ENCODE measurements at regions not wholly inside any gene's neighbourhood (a gene's known extent, or its start where the extent isn't known, plus 50 kb on each side); places are given as distances from the start of the nearest gene placed in this dataset.

DNA sequence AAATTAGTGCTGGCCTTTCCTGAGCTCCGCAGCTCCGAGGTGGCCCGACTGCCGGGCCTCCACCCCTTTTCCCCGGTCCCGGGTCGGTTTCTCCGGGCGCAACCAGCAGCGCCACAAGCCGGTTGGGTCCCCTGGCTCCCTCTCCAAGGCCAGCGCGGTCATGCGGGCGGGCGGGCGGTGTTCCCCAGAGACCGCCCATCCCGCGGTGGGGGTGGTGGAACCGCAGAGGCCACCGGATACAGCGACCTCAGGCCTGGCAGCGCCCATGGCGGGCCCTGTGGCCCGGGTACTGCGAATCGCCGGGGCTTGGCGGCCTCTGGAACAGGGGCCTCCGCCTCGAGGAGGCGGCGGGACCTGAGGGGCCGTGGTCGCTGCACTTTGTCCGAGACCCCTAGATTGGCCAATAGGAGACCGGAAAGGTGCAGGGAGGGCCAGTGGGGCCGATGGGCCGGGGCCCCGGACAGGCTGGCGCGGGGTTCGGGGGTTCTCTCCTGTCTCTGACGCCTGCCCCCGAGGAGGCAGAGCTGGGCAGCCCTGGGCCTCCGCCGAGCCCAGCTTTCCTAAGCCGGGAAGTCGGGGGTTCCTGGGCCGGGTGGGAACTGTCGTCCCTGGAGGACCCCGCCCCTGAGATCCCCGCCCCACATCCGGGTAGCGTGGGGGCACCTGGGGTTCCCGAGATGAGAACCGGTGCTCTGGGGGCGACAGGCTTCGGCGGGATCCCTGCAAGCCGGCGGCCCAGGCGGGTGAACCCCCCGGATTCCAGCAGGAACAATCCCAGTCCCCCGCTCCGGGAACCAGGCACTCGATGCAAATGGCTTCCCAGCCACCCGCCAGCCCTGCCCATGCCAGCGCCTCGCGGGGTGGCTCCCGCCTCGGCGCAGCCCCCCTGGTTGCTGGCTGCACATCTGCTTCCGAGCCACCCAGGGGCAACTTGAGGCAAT is 293.9 kb downstream of the ZSWIM6 start:
- H3K9me3 Mint-ChIP-seq: peaks cover 0 to 5% (median 0%) of the 10 kb centered on the region in 9 donors
- no peaks in the 10 kb centered on the region for H3K36me3 Mint-ChIP-seq
- no peak overlapping the region for H3K27ac Mint-ChIP-seq
- peaks cover 11 to 38% (median 13%) of the 10 kb centered on the region in 5 donors for H3K27me3 Mint-ChIP-seq
- ATAC-seq (peak; percentile 53), DNase-seq (peak in 7 of 10 donors; percentile 4 to 20 (median 12))
- POLR2A ChIA-PET: interaction anchor here (0.6 kb wide), 1 partner anchor 682 kb away, joined by 4 read pairs; no protein-coding TSS in a partner anchor
- peaks cover 2 to 27% (median 9%) of the 10 kb centered on the region in 4 donors for H3K4me1 Mint-ChIP-seq
- peak overlapping the region; percentile 54 to 80 (median 75) for H3K4me3 Mint-ChIP-seq

DNA sequence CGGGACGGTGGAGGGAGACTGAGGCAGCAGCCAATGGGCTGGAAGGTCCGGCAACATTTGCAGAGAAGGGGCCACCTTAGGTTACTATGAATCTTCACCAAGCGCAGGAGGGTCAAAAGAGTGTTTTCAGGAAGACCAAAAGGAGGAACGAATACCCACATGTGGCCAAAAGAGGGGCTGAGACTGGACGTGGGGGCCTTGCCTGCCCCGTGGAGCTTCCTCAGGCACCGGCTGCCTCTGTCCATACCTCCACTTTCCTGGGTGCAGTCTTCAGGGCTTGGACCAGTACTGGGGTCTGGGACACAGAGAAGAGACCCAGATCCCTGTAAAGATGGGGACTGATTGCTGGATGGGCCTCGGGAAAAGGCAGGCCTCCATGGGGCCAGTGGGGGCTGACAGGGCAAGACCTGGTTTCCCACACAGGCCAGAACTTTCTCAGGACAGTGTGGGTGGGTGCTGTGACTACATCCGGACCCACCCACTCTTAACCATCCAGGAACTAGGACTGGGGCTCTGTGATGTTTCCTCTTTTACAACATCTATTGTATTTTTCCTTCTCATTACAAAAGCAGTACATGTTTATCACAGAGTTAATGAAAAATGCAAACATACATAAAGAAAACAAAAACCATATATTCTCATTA is 294.7 kb downstream of the ZSWIM6 start:
- H3K27me3 Mint-ChIP-seq: peaks cover 8 to 38% (median 12%) of the 10 kb centered on the region in 5 donors
- H3K4me3 Mint-ChIP-seq: peak overlapping the region; percentile 54 to 79 (median 70)
- peak overlapping the region in 3 of 10 donors; percentile 48 to 63 (median 50) for H3K27ac Mint-ChIP-seq
- POLR2A ChIA-PET: no interaction called here
- no peaks in the 10 kb centered on the region for H3K36me3 Mint-ChIP-seq
- ATAC-seq (no peak), DNase-seq (no peak)
- H3K9me3 Mint-ChIP-seq: peaks cover 0 to 5% (median 0%) of the 10 kb centered on the region in 9 donors
- H3K4me1 Mint-ChIP-seq: peaks cover 2 to 26% (median 9%) of the 10 kb centered on the region in 4 donors

DNA sequence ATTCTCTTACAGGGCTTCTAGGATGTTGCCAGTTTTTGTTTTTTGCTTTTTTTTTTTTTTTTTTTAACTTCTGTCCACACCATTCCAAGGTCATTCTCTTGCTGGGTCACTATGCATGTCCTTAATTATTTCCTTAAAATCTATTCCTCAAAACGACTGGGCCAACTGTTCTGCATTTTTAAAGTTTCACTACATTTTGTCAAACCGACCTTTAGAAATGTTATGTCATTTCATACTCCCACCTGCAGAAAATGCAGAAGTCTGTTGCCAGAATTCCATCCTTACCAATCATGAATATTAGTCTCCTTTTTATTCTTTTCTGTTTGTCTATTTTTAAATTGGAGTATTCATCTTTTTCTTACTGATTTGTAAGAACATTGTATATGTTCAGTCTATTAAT is 295.5 kb downstream of the ZSWIM6 start:
- Mint-ChIP-seq H3K4me3 (peak overlapping the region in 6 of 10 donors; percentile 1 to 57 (median 32)), H3K27me3 (peaks cover under 1 to 35% (median 11%) of the 10 kb centered on the region in 5 donors), H3K36me3 (no peaks in the 10 kb centered on the region), H3K4me1 (peaks cover 2 to 26% (median 9%) of the 10 kb centered on the region in 4 donors), H3K27ac (peak overlapping the region in 1 of 10 donors; percentile 24), H3K9me3 (peaks cover 0 to 5% (median 0%) of the 10 kb centered on the region in 9 donors)
- POLR2A ChIA-PET: no interaction called here
- ATAC-seq (no peak), DNase-seq (no peak)

DNA sequence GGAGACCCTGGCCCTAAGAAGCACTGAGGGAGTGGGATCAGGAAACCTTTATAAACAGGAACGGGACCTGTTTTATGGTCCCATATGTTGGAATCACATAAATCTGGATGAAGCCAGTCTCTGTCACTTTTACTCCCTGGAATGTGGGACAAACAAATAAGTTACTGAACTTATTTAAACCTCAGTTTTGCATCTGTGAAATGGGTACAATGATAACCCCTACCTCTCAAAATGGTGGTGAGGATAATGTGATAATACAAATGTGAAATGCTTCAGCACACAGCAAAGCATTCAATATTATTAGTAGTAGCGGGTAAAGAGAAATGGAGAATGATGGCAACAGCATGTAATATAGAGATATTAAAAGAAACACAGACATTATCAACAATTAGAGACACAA is 298.9 kb downstream of the ZSWIM6 start:
- Mint-ChIP-seq H3K27me3 (peaks cover 0 to 20% (median 4%) of the 10 kb centered on the region in 5 donors), H3K4me3 (no peak overlapping the region), H3K9me3 (peaks cover 0 to 5% (median 0%) of the 10 kb centered on the region in 9 donors), H3K4me1 (peaks cover 0 to 14% (median 7%) of the 10 kb centered on the region in 4 donors), H3K36me3 (no peaks in the 10 kb centered on the region), H3K27ac (no peak overlapping the region)
- ATAC-seq: no peak
- no peak for DNase-seq
- POLR2A ChIA-PET: no interaction called here

- no peaks in the 10 kb centered on the region for H3K36me3 Mint-ChIP-seq
- H3K27ac Mint-ChIP-seq: no peak overlapping the region
- POLR2A ChIA-PET: no interaction called here
- H3K9me3 Mint-ChIP-seq: peaks cover 0 to 5% (median 0%) of the 10 kb centered on the region in 9 donors
- peaks cover 0 to 14% (median 7%) of the 10 kb centered on the region in 4 donors for H3K4me1 Mint-ChIP-seq
- peaks cover 0 to 20% (median 4%) of the 10 kb centered on the region in 5 donors for H3K27me3 Mint-ChIP-seq
- no peak overlapping the region for H3K4me3 Mint-ChIP-seq
- DNase-seq (no peak), ATAC-seq (no peak)
Observed at GRCh38 chr5:61631438-61631941, 299.4 kb downstream of the ZSWIM6 start.

DNA sequence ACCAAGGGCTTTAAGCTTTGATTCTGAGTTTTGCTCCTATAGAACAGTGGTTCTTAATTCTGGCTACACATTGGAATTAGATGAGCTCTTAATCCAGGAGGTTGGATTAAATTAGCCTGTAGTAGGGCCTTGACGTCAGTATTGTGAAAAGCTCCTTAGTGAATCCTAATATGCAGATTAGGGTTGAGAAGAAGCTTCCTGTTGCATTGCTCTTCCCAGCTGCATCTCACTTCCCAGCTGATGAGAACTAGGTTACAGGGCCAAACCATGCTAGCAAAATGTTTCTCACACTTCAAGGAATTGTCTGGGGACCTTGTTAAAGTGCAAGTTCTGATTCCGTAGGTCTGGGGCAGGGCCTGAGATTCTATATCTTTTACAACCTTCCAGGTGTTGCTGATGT is 300.0 kb downstream of the ZSWIM6 start:
- Mint-ChIP-seq H3K27ac (no peak overlapping the region), H3K36me3 (no peaks in the 10 kb centered on the region), H3K4me1 (peaks cover 0 to 8% (median 2%) of the 10 kb centered on the region in 4 donors), H3K27me3 (peaks cover 0 to 16% (median 1%) of the 10 kb centered on the region in 5 donors), H3K4me3 (no peak overlapping the region), H3K9me3 (peaks cover 0 to 5% (median 0%) of the 10 kb centered on the region in 9 donors)
- DNase-seq: no peak
- POLR2A ChIA-PET: no interaction called here
- ATAC-seq: no peak

DNA sequence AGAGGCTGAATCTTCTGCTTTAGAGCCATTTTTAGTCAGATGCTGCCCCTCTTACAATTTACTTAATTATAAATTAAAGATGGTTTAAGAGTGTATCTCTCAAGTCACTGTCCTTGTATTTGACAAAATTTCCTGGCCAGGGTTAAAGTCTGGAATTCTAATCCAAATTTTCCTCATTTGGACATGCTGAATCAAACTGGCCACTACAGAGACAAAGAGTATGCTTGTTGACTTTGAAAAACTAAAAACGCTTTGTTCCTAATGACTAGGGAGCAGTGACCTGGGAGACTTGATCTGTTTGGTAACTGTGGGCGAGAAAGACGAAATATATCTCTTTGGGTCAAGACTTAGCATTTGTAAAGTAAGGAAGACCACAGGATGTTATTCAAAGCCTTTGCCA is 303.2 kb downstream of the ZSWIM6 start:
- no peak overlapping the region for H3K4me3 Mint-ChIP-seq
- H3K36me3 Mint-ChIP-seq: no peaks in the 10 kb centered on the region
- POLR2A ChIA-PET: no interaction called here
- no peaks in the 10 kb centered on the region for H3K4me1 Mint-ChIP-seq
- DNase-seq: no peak
- peaks cover 0 to 8% (median 3%) of the 10 kb centered on the region in 5 donors for H3K27me3 Mint-ChIP-seq
- no peak overlapping the region for H3K27ac Mint-ChIP-seq
- H3K9me3 Mint-ChIP-seq: no peaks in the 10 kb centered on the region
- no peak for ATAC-seq

GRCh38 chr5:61637566-61637965 is 305.5 kb downstream of the ZSWIM6 start:
- Mint-ChIP-seq H3K4me3 (no peak overlapping the region), H3K9me3 (no peaks in the 10 kb centered on the region), H3K27ac (no peak overlapping the region), H3K27me3 (peaks cover 0 to 8% (median 3%) of the 10 kb centered on the region in 5 donors), H3K36me3 (no peaks in the 10 kb centered on the region), H3K4me1 (no peaks in the 10 kb centered on the region)
- POLR2A ChIA-PET: no interaction called here
- ATAC-seq (no peak), DNase-seq (no peak)

DNA sequence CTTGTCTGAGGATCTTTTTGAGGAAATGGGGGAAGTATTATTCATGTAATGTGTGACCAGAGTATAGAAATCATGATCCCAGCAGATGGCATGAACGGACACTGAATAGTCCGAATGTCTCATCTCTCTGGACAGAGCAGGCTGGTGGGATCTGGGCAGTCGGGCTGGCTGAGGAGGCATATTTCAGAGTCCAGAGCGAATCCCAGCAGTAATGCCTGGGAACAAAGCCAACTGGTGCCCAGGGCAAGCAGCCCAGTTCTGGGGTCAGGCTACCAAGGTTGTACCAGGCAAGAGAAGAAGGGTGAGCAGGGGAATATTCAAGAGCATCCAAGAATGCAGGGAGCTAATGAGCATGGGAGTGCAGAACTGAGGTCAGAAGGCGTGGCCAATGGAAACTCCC is 306.4 kb downstream of the ZSWIM6 start:
- H3K9me3 Mint-ChIP-seq: no peaks in the 10 kb centered on the region
- H3K4me3 Mint-ChIP-seq: no peak overlapping the region
- POLR2A ChIA-PET: no interaction called here
- no peaks in the 10 kb centered on the region for H3K4me1 Mint-ChIP-seq
- H3K36me3 Mint-ChIP-seq: no peaks in the 10 kb centered on the region
- peaks cover 0 to 8% (median 3%) of the 10 kb centered on the region in 5 donors for H3K27me3 Mint-ChIP-seq
- H3K27ac Mint-ChIP-seq: no peak overlapping the region
- no peak for DNase-seq
- no peak for ATAC-seq

- no peaks in the 10 kb centered on the region for H3K9me3 Mint-ChIP-seq
- DNase-seq: no peak
- no peak for ATAC-seq
- POLR2A ChIA-PET: no interaction called here
- H3K36me3 Mint-ChIP-seq: no peaks in the 10 kb centered on the region
- no peaks in the 10 kb centered on the region for H3K4me1 Mint-ChIP-seq
- no peak overlapping the region for H3K27ac Mint-ChIP-seq
- peaks cover 0 to 8% (median 6%) of the 10 kb centered on the region in 5 donors for H3K27me3 Mint-ChIP-seq
- H3K4me3 Mint-ChIP-seq: no peak overlapping the region
Observed at GRCh38 chr5:61640179-61641021, 308.3 kb downstream of the ZSWIM6 start.

GRCh38 chr5:61641748-61642565 is 309.9 kb downstream of the ZSWIM6 start:
- DNase-seq (no peak), ATAC-seq (no peak)
- no peaks in the 10 kb centered on the region for H3K36me3 Mint-ChIP-seq
- H3K27me3 Mint-ChIP-seq: peaks cover 0 to 8% (median 6%) of the 10 kb centered on the region in 5 donors
- no peak overlapping the region for H3K27ac Mint-ChIP-seq
- no peaks in the 10 kb centered on the region for H3K9me3 Mint-ChIP-seq
- H3K4me1 Mint-ChIP-seq: no peaks in the 10 kb centered on the region
- no peak overlapping the region for H3K4me3 Mint-ChIP-seq
- POLR2A ChIA-PET: no interaction called here

- H3K36me3 Mint-ChIP-seq: no peaks in the 10 kb centered on the region
- no peaks in the 10 kb centered on the region for H3K4me1 Mint-ChIP-seq
- POLR2A ChIA-PET: no interaction called here
- H3K4me3 Mint-ChIP-seq: no peak overlapping the region
- H3K27ac Mint-ChIP-seq: no peak overlapping the region
- DNase-seq: no peak
- no peaks in the 10 kb centered on the region for H3K9me3 Mint-ChIP-seq
- no peak for ATAC-seq
- peaks cover 7 to 10% (median 8%) of the 10 kb centered on the region in 5 donors for H3K27me3 Mint-ChIP-seq
Observed at GRCh38 chr5:61647672-61648071, 315.6 kb downstream of the ZSWIM6 start.

Measured in naive thymus-derived CD8-positive, alpha-beta T cell (primary cell).